B cell (primary cell): ENCODE measurements at regions not wholly inside any gene's neighbourhood (a gene's known extent, or its start where the extent isn't known, plus 50 kb on each side); places are given as distances from the start of the nearest gene placed in this dataset.

Experiments
- ATAC-seq: fragments of 200-7000 bp; cut with Tn5 transposase; one replicate; pipeline ENCODE4 v1.10.0; 2021; ENCODE audit warnings: low read depth, mild to moderate bottlenecking, moderate number of reproducible peaks, moderate library complexity
- CTCF ChIA-PET: fragments of 350-600 bp; sonication (Branson Sonifier 250); formaldehyde crosslinking; loops from one replicate; lab custom pipeline; 2021; ENCODE audit warnings: antibody characterized with exemption, inconsistent platforms; lab: Charles Lee
- POLR2A ChIA-PET: fragments of 350-600 bp; sonication (Branson Sonifier 250); formaldehyde crosslinking; loops from one replicate; lab custom pipeline; 2021; ENCODE audit warnings: antibody characterized with exemption; lab: Charles Lee
- DNase-seq: peaks from one replicate; pipeline ENCODE4 v3.0.0; 2013
- H2AFZ ChIP-seq: 2 replicates; pipeline ENCODE4 v1.6.1; 2012; ENCODE audit warnings: mild to moderate bottlenecking, low read depth, low read length; ENCODE audit not compliant: insufficient read depth, poor library complexity, severe bottlenecking
- H3K27ac ChIP-seq, 2 donors: 1 replicate in 1 of 2; 2 replicates in 1 of 2; pipeline ENCODE4 v1.5.1; 2012 to 2013; ENCODE audit warnings: low read length in 2 of 2, mild to moderate bottlenecking in 2 of 2, moderate library complexity in 1 of 2
- H3K27me3 ChIP-seq, 4 experiments: fragments of 200-600 bp in 1 of 4; sonication (generic) in 1 of 4; replicated peaks in 1 of 4; 1 replicate in 2 of 4; 2 replicates in 2 of 4; pipeline versions ENCODE4 v1.6.1 to v1.7.0; 2013 to 2016; ENCODE audit warnings: low read length in 3 of 4, mild to moderate bottlenecking in 2 of 4, mixed read lengths in 1 of 4, moderate library complexity in 1 of 4; ENCODE audit not compliant: insufficient read depth in 4 of 4, control insufficient read depth in 3 of 4; ENCODE audit errors: control extremely low read depth in 1 of 4
- H3K36me3 ChIP-seq, 2 experiments: replicated peaks in 1 of 2; 1 replicate in 1 of 2; 2 replicates in 1 of 2; pipeline versions ENCODE4 v1.6.1 to v1.7.1; 2013; ENCODE audit warnings: low read length in 1 of 2; ENCODE audit not compliant: insufficient read depth in 2 of 2, control insufficient read depth in 1 of 2; ENCODE audit errors: control extremely low read depth in 1 of 2, extremely low read depth in 1 of 2
- H3K4me1 ChIP-seq, 2 donors: fragments of 200-600 bp in 1 of 2; sonication (generic) in 1 of 2; 1 replicate in 1 of 2; 2 replicates in 1 of 2; pipeline versions ENCODE4 v1.5.1 to v1.6.1; 2013 to 2017; ENCODE audit warnings: low read length in 2 of 2; ENCODE audit not compliant: control insufficient read depth in 2 of 2, insufficient read depth in 2 of 2
- H3K4me2 ChIP-seq: replicated peaks from 2 replicates; pipeline ENCODE3; 2012; ENCODE audit warnings: mild to moderate bottlenecking, low read depth, low read length; ENCODE audit not compliant: poor library complexity, severe bottlenecking
- H3K4me3 ChIP-seq, 5 experiments: fragments of 200-600 bp in 1 of 5; sonication (generic) in 1 of 5; 1 replicate in 3 of 5; 2 replicates in 2 of 5; pipeline versions ENCODE4 v1.5.1 to v1.7.0; 2011 to 2016; ENCODE audit warnings: low read length in 4 of 5, mild to moderate bottlenecking in 4 of 5, low read depth in 2 of 5, control low read depth in 1 of 5, moderate library complexity in 1 of 5; ENCODE audit not compliant: insufficient read depth in 1 of 5; ENCODE audit errors: control extremely low read depth in 1 of 5, extremely low read depth in 1 of 5
- H3K79me2 ChIP-seq: fragments of 200-600 bp; sonication (generic); one replicate; pipeline ENCODE4 v1.6.0; 2016; ENCODE audit warnings: low read length; ENCODE audit not compliant: control insufficient read depth, insufficient read depth
- H3K9ac ChIP-seq: fragments of 200-600 bp; sonication (generic); 2 replicates; pipeline ENCODE4 v1.6.1; 2017; ENCODE audit warnings: mild to moderate bottlenecking, low read length, moderate library complexity
- H3K9me3 ChIP-seq, 3 donors: one replicate each; pipeline versions ENCODE4 v1.6.1 to v1.7.1; 2013; ENCODE audit warnings: low read length in 2 of 3; ENCODE audit not compliant: control insufficient read depth in 2 of 3, insufficient read depth in 1 of 3; ENCODE audit errors: control extremely low read depth in 1 of 3
- H4K20me1 ChIP-seq: 2 replicates; pipeline ENCODE4 v1.6.0; 2012; ENCODE audit warnings: mild to moderate bottlenecking, low read length; ENCODE audit not compliant: insufficient read depth, control insufficient read depth, poor library complexity, severe bottlenecking
- H3K27ac Mint-ChIP-seq: one replicate; pipeline ENCODE4 v1.8.0; 2021; ENCODE audit warnings: mixed read lengths
- H3K27me3 Mint-ChIP-seq: one replicate; pipeline ENCODE4 v1.8.0; 2021; ENCODE audit warnings: mixed read lengths
- H3K4me1 Mint-ChIP-seq: one replicate; pipeline ENCODE4 v1.8.0; 2021; ENCODE audit warnings: mixed read lengths
- H3K4me3 Mint-ChIP-seq: one replicate; pipeline ENCODE4 v1.8.0; 2021; ENCODE audit warnings: mixed read lengths
- H3K9me3 Mint-ChIP-seq: one replicate; pipeline ENCODE4 v1.8.0; 2022; ENCODE audit warnings: mixed read lengths; ENCODE audit not compliant: insufficient read depth
- CTCF ChIP-seq: fragments of 200-600 bp; IDR thresholded peaks from one replicate; pipeline ENCODE4 v1.8.0; 2022; ENCODE audit warnings: antibody characterized with exemption, mild to moderate bottlenecking
- EZH2 ChIP-seq: IDR thresholded peaks from 2 replicates; pipeline ENCODE4 v1.6.1; 2012; ENCODE audit warnings: borderline replicate concordance, low read depth, mild to moderate bottlenecking, moderate library complexity, low read length; ENCODE audit not compliant: insufficient read depth, poor library complexity, severe bottlenecking
- WGBS: methylation state at CpG from one replicate; pipeline ENCODE4 v1.1.5; 2013; ENCODE audit warnings: missing lambda C conversion rate; ENCODE audit not compliant: insufficient coverage; 5-methylcytosine and 5-hydroxymethylcytosine counted together
- intact Hi-C: fragments of 100-400 bp; cut with micrococcal nuclease; formaldehyde crosslinking; loops from one replicate; pipeline ENCODE4 v1.10.0; 2022

- WGBS = 60% methylated on average over 1 of the region's 3 CpGs
- peaks cover 13% of the 10 kb centered on the region for H3K4me1 Mint-ChIP-seq
These were observed 187.5 kb upstream of the NR4A3 start for GRCh38 chr9:99634186-99634585.

GRCh38 chr9:99635032-99635431 lies 186.7 kb upstream of the NR4A3 start:
- TF ChIP-seq CTCF = no peak
- TF ChIP-seq EZH2 = no peak
- Histone ChIP-seq H3K4me3 (no peak overlapping the region), H3K9me3 (no peaks in the 10 kb centered on the region), H4K20me1 (no peaks in the 10 kb centered on the region), H3K27ac (no peak overlapping the region), H3K4me1 (peaks cover 9 to 18% of the 10 kb centered on the region in 2 donors), H3K27me3 (no peaks in the 10 kb centered on the region), H3K9ac (no peak overlapping the region), H3K4me2 (no peak overlapping the region), H3K36me3 (no peaks in the 10 kb centered on the region), H3K79me2 (no peaks in the 10 kb centered on the region), H2AFZ (no peak overlapping the region)
- Mint-ChIP-seq H3K4me1 (peaks cover 12% of the 10 kb centered on the region), H3K9me3 (peaks cover 2% of the 10 kb centered on the region), H3K4me3 (no peak overlapping the region), H3K27me3 (no peaks in the 10 kb centered on the region), H3K27ac (no peak overlapping the region)
- intact Hi-C loops = no loop called here
- no CpG with 5 or more reads among the region's 3 CpGs for WGBS
- CTCF ChIA-PET = no interaction called here
- DNase-seq = no peak
- ATAC-seq = no peak
- POLR2A ChIA-PET = no interaction called here

More at GRCh38 chr9:99634186-99634585, 187.5 kb upstream of the NR4A3 start:
- Histone ChIP-seq H3K9me3 (no peaks in the 10 kb centered on the region), H3K27me3 (no peaks in the 10 kb centered on the region), H3K36me3 (no peaks in the 10 kb centered on the region), H3K27ac (no peak overlapping the region), H3K4me3 (no peak overlapping the region), H3K4me1 (peaks cover 12 to 21% of the 10 kb centered on the region in 2 donors), H3K9ac (no peak overlapping the region), H3K79me2 (no peaks in the 10 kb centered on the region), H2AFZ (no peak overlapping the region), H3K4me2 (no peak overlapping the region), H4K20me1 (no peaks in the 10 kb centered on the region)
- no peak for DNase-seq
- intact Hi-C loops = no loop called here
- Mint-ChIP-seq H3K9me3 (peaks cover 2% of the 10 kb centered on the region), H3K27ac (no peak overlapping the region), H3K27me3 (no peaks in the 10 kb centered on the region), H3K4me3 (no peak overlapping the region)
- POLR2A ChIA-PET = interaction anchor here (0.7 kb wide), 1 partner anchor 54 kb away, joined by 6 read pairs; no protein-coding TSS in a partner anchor
- CTCF ChIA-PET = no interaction called here
- no peak for TF ChIP-seq EZH2
- TF ChIP-seq CTCF = no peak
- ATAC-seq = no peak
